ENCODE measurements at regions not wholly inside any gene's neighbourhood (a gene's known extent, or its start where the extent isn't known, plus 50 kb on each side); places are given as distances from the start of the nearest gene placed in this dataset.
"Not testable (repeated sequence)": the region's sequence is repeated elsewhere in the genome, so short reads cannot be mapped to it uniquely, and the experiment has no call there.

- no peak for DNase-seq (ENCODE audit: extremely low read depth in 1 of 2, low read depth in 1 of 2)
These were observed 277.5 kb upstream of the DYNLRB2 start for GRCh38 chr16:80263181-80263823.

DNA sequence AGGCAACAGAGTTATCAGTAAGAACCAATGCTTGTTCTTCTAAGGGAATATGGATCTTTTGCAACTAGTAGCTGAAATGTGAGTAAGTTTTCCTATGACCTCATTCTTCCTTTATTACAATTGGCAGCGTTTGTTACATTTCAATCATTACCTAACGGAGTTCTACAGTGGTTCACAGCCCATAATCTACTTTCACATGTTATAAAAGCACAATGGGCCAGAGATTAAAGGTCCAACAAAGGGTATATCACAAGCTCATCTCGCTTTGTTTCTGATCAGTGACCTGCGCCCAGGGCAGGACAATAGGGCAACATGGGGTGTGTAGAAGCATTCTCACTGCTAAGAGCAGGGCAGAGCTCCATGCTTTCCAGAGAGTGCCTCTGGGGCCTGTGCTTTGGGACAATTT lies 279.9 kb upstream of the DYNLRB2 start:
- no peak for DNase-seq (ENCODE audit: extremely low read depth in 1 of 2, low read depth in 1 of 2)

DNA sequence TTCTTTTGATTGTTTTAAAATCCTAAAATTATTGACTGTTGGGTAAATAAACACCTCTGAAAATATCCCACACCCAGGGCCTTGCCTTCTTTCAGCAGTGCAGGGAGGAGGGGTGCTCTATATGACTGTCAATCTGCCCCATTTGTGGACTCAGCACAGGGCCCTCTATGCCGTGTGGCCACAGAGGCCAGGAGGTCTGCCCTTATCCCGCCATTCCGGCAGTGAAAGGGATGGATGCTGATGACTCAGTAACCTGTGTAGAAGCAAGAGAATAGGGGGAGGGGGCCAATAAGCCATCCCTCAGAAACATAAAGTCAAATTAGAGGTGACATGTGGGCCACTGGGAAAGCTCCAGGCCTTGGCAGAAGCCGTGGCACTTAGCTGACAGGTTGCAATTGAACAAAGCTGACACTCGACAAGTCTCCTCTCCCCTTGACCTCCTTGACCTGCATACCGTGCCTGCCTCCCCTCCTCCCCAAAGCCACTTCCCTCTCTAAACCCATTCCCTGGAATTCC lies 281.4 kb upstream of the DYNLRB2 start:
- DNase-seq (ENCODE audit: extremely low read depth in 1 of 2, low read depth in 1 of 2) = no peak

DNA sequence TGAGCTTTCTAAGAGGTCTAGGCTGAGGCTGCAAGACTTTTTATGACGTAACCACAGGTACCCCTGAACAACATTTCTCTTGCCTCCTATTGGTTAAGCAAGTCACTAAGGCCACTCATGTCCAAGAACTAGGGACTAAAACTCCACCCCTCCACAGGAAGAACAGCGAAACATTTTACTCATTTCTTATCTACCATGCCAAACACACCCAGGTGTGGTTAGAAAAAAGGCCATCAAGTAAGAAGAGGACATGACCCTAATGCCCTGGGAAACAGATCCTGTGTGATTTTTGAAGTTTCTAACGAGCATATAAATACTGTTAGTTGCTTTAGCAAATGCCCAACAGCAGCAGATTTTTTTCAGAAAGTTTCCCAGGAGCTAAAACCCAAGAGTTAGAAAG lies 282.4 kb upstream of the DYNLRB2 start:
- DNase-seq (ENCODE audit: extremely low read depth in 1 of 2, low read depth in 1 of 2) = no peak

GRCh38 chr16:80254970-80255369 lies 285.8 kb upstream of the DYNLRB2 start:
- DNase-seq (ENCODE audit: extremely low read depth in 1 of 2, low read depth in 1 of 2) = no peak

GRCh38 chr16:80253741-80254140 lies 287.1 kb upstream of the DYNLRB2 start:
- DNase-seq (ENCODE audit: extremely low read depth in 1 of 2, low read depth in 1 of 2) = no peak

- no peak for DNase-seq (ENCODE audit: extremely low read depth in 1 of 2, low read depth in 1 of 2)
These were observed 290.4 kb upstream of the DYNLRB2 start for GRCh38 chr16:80250381-80250780.

DNA sequence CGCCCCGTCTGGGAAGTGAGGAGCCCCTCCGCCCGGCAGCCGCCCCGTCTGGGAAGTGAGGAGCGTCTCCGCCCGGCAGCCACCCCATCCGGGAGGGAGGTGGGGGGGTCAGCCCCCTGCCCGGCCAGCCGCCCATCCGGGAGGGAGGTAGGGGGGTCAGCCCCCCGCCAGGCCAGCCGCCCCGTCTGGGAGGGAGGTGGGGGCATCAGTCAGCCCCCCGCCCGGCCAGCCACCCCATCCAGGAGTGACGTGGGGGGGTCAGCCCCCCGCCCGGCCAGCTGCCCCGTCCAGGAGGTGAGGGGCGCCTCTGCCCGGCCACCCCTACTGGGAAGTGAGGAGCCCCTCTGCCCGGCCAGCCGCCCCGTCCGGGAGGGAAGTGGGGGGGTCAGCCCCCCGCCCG lies 297.5 kb upstream of the DYNLRB2 start:
- not testable (repeated sequence) for DNase-seq (ENCODE audit: extremely low read depth in 1 of 2, low read depth in 1 of 2)

GRCh38 chr16:80242279-80242678 lies 298.5 kb upstream of the DYNLRB2 start:
- not testable (repeated sequence) for DNase-seq (ENCODE audit: extremely low read depth in 1 of 2, low read depth in 1 of 2)

DNA sequence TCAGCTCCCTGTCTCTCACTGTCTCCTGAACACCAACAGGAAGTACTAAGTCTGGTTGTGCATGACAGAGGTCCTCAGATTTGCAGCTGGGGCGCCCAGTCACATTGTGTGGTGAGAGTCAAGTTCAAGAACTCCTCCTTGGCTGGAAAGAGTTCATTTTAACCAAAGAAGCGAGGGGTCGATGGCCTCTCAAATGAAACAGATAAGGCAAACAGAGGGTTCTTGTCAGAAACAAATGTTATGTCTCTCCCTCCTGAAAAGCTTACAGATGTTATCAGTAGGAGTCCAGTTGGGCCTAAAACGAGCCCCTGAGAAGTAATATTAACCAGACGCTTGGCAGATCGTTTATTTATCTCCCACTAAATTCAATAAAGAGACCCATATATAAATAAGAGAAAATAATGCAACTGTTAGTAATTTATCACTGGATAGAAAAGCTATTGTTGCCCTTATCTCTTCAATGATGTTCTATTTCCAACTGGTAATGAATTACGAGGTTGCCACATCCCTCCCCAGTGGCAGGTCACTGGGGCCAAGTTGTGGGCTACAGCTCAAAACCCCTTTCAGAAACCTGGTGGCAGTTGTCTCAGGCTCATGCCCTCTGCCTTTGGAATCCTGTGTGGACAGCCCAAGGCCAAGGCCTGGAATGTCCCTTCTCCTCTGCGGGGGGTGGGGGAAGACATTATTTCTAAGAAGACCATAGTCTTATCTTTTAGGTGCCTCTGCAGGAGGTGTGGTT lies 307.5 kb upstream of the DYNLRB2 start:
- DNase-seq (ENCODE audit: extremely low read depth in 1 of 2, low read depth in 1 of 2) = no peak

DNA sequence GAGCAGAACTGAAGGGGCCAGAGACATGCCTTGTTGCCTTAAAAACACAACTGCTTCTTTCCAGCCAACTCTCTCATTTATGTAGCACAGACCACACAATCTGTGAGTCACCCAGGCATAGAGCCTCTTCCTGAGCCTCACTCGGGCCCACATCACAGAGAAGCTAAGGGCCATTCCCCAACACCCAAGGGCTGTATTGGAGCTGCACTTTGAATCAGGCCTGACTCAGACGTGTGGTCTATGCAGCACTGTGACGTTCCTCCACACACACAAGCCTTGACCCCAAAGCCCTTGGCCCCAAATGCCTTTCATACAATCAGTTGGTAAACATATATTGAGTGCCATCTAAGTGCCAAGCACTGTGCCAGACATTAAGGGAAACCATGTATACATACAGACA lies 308.9 kb upstream of the DYNLRB2 start:
- DNase-seq (ENCODE audit: extremely low read depth in 1 of 2, low read depth in 1 of 2) = peak in 1 of 2 donors; percentile 22

DNA sequence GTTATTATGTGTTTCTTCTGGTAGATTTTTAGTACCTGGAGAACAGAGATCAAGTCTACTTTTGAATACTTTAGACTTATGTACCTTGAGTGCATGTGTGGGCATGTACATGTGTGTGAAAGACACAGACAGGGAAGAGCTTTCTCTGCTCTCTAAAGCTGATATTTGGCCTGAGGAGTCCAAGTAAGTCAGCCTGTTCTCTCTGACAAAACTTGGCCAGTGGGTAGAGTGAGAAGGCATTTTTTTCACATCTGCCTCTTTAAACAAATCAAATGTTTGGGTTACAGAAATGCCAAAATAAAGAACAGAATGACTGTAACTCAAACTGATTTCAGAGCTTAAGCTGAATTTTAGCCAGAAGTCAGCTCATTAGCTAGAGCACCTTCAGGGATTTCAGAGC lies 309.7 kb upstream of the DYNLRB2 start:
- no peak for DNase-seq (ENCODE audit: extremely low read depth in 1 of 2, low read depth in 1 of 2)

DNA sequence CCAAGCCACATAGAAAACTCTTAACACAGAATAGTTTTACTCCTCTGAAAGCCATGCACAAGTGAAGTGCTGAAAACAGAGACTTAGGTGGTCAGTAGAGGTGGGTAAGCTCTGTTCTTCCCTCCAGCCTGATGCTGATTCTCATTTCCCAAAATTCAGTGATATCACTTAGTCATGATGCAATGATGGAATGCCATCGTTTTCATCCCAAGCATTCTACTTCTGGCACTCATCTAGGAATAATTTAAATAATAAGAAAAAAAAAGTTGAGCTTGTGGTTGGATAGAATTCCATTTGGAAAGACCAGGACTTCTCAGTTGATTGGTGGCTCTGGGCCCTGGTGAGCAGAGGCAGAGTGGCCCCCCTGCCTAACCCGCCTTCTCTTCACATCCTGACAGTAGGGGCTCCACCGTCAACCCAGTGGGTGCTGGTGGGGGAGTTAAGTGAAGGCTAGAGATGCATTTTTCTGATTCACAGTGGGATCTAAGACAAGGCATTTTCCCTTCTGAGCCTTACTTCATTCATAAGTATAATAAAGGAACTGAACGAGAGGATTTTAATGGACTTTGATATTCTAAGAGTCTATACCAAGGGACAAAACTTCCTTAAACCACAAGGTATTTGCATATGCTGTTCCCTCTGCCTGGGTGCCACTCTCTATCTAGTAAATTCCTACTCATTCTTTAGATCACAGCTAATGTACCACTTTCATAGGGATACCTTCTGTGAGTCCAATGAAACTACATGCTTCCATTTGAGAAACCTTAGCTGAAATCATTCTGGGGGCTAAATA lies 310.3 kb upstream of the DYNLRB2 start:
- DNase-seq (ENCODE audit: extremely low read depth in 1 of 2, low read depth in 1 of 2) = no peak

GRCh38 chr16:80226499-80226898 lies 314.3 kb upstream of the DYNLRB2 start:
- DNase-seq (ENCODE audit: extremely low read depth in 1 of 2, low read depth in 1 of 2) = no peak

DNA sequence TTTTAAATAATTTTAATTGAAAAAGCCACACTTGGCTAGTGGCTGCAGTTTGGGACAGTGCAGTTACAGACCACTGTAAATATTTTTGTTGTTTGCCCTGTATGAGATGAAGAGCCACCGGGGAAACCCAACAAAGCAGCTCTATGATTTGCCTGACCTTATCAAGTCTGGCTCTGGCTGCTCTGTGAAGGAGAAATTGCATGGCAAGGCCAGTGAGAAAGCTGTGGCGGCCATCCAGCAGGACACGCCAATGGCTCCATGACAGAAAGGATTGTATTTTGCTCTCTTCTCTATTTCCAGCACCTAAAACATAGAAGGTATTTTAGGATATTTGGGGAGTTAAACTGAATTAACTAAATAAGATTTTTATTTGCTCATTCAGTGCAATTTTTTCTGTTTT lies 330.0 kb upstream of the DYNLRB2 start:
- DNase-seq (ENCODE audit: extremely low read depth in 1 of 2, low read depth in 1 of 2) = no peak

- DNase-seq (ENCODE audit: extremely low read depth in 1 of 2, low read depth in 1 of 2) = no peak
These were observed 332.1 kb upstream of the DYNLRB2 start for GRCh38 chr16:80208743-80209142.

DNA sequence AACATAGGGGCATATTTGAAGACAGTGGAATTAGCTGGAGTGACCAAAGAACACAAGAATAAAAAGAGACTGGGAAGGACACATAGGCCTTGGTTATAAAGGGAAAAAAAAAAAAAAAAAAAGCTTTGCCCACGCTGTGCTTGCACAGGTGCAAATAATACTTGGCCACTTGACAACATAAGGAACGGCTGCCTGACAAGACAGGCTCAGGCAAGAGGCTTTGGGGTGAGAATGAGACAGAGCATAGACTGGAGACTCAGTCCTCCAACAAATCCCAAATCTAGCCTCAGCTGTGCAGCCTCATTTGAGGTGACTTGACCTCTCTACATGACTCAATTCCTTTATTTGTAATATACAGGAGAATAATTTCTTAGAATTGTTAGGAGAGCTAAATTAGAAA lies 332.8 kb upstream of the DYNLRB2 start:
- DNase-seq (ENCODE audit: extremely low read depth in 1 of 2, low read depth in 1 of 2) = no peak

DNA sequence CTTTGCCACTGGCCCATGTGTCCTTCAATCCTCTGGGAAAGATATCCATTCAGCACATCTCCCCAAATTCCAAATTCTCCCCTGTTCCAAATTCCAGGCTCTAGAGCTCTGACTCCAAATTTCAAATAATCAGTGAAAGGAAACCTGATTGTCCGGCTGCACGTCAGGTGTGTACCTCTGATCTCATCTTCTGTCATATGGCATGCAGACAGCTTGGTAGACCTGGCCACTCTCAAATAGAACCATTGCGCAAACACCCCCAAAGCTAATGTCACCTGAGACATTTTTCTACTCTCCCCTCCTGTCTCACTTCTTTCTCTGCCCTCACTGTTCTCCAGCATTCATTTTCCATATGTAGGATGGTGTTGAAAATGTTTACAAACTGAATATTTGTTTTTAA lies 337.0 kb upstream of the DYNLRB2 start:
- DNase-seq (ENCODE audit: extremely low read depth in 1 of 2, low read depth in 1 of 2) = no peak

- no peak for DNase-seq (ENCODE audit: extremely low read depth in 1 of 2, low read depth in 1 of 2)
These were observed 337.9 kb upstream of the DYNLRB2 start for GRCh38 chr16:80202831-80203413.

DNA sequence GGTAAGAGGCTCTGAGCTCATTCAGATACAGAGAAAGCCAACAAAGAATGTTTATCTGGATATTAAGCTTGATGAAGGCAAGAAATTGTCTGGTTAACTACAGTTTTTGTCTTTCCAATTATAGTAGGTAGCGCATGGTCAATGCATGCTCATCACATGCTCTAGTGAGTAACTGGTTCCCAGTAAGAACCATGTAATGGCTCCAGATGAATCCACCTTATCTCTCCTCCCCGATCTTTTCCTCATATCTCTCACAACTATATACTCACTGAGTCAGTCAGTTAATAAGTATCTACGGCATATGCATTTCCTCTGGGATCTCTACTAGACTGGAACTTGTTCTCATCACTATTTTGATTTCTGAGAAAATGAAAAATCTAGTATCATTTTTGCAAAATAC lies 340.7 kb upstream of the DYNLRB2 start:
- DNase-seq (ENCODE audit: extremely low read depth in 1 of 2, low read depth in 1 of 2) = no peak

GRCh38 chr16:80199614-80200013 lies 341.2 kb upstream of the DYNLRB2 start:
- DNase-seq (ENCODE audit: extremely low read depth in 1 of 2, low read depth in 1 of 2) = no peak

Data from stimulated activated CD8-positive, alpha-beta memory T cell treated with anti-CD3 and anti-CD28 coated beads, Interleukin-7, amount 100 ng/mL, for 48 hours (primary cell).